ENCODE measurements at regions not wholly inside any gene's neighbourhood (a gene's known extent, or its start where the extent isn't known, plus 50 kb on each side); places are given as distances from the start of the nearest gene placed in this dataset.

DNA sequence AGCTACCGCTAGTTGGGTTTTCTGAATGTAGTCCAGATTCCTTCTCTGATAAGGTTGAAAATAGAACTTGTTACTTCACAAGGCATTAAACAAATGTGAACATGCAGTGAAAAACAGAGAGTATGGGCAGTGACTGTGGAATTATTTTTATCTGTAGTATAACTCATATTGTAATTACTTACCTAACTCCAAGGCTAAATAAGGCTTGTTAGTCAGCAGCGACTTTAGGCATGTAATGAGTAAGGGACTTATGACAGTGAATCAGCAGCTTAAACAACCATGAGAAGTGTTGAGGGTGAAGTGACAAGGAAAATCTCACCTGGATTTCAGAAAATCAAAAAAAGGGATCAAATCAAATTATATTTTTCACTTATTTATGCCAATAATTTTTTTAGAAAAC, 1719.5 kb upstream of the MIR17HG start:
- TF ChIP-seq JUND (IDR thresholded peaks at IDR 0.05) (no peak), HNF4G (IDR thresholded peaks at IDR 0.05) (no peak), RXRA (IDR thresholded peaks at IDR 0.05) (no peak), SP1 (IDR thresholded peaks at IDR 0.05) (no peak), TAF1 (conservative IDR thresholded peaks at IDR 0.05) (no peak)
- TF ChIP-seq, protein P1, sequence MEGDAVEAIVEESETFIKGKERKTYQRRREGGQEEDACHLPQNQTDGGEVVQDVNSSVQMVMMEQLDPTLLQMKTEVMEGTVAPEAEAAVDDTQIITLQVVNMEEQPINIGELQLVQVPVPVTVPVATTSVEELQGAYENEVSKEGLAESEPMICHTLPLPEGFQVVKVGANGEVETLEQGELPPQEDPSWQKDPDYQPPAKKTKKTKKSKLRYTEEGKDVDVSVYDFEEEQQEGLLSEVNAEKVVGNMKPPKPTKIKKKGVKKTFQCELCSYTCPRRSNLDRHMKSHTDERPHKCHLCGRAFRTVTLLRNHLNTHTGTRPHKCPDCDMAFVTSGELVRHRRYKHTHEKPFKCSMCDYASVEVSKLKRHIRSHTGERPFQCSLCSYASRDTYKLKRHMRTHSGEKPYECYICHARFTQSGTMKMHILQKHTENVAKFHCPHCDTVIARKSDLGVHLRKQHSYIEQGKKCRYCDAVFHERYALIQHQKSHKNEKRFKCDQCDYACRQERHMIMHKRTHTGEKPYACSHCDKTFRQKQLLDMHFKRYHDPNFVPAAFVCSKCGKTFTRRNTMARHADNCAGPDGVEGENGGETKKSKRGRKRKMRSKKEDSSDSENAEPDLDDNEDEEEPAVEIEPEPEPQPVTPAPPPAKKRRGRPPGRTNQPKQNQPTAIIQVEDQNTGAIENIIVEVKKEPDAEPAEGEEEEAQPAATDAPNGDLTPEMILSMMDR (IDR thresholded peaks at IDR 0.05; ENCODE audit: low read depth, low read length, missing input control): no peak
- TF ChIP-seq, protein P2, sequence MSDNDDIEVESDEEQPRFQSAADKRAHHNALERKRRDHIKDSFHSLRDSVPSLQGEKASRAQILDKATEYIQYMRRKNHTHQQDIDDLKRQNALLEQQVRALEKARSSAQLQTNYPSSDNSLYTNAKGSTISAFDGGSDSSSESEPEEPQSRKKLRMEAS (IDR thresholded peaks at IDR 0.05): no peak
- TF ChIP-seq, protein P3, sequence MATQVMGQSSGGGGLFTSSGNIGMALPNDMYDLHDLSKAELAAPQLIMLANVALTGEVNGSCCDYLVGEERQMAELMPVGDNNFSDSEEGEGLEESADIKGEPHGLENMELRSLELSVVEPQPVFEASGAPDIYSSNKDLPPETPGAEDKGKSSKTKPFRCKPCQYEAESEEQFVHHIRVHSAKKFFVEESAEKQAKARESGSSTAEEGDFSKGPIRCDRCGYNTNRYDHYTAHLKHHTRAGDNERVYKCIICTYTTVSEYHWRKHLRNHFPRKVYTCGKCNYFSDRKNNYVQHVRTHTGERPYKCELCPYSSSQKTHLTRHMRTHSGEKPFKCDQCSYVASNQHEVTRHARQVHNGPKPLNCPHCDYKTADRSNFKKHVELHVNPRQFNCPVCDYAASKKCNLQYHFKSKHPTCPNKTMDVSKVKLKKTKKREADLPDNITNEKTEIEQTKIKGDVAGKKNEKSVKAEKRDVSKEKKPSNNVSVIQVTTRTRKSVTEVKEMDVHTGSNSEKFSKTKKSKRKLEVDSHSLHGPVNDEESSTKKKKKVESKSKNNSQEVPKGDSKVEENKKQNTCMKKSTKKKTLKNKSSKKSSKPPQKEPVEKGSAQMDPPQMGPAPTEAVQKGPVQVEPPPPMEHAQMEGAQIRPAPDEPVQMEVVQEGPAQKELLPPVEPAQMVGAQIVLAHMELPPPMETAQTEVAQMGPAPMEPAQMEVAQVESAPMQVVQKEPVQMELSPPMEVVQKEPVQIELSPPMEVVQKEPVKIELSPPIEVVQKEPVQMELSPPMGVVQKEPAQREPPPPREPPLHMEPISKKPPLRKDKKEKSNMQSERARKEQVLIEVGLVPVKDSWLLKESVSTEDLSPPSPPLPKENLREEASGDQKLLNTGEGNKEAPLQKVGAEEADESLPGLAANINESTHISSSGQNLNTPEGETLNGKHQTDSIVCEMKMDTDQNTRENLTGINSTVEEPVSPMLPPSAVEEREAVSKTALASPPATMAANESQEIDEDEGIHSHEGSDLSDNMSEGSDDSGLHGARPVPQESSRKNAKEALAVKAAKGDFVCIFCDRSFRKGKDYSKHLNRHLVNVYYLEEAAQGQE (IDR thresholded peaks at IDR 0.05): no peak

Data from liver (tissue), 3 donors.